K562 (cell line): ENCODE measurements at regions not wholly inside any gene's neighbourhood (a gene's known extent, or its start where the extent isn't known, plus 50 kb on each side); places are given as distances from the start of the nearest gene placed in this dataset.

Experiments
- ATAC-seq: fragments of 200-7000 bp; cut with Tn5 transposase; 3 replicates; pipeline ENCODE4 v1.9.1; 2020; ENCODE audit warnings: moderate library complexity
- BruUV-seq: library from RNA; stranded (reverse); fragments of 400-500 nt; replicated peaks from 2 replicates; lab custom pipeline; 2021; lab: Mats Ljungman, UMichigan
- CTCF ChIA-PET: fragments of 300-600 bp; formaldehyde crosslinking; extraction: SDS; loops from one replicate; lab custom pipeline; 2021; ENCODE audit warnings: low intra/inter-chr PET ratio; lab: Yijun Ruan, JAX
- POLR2A ChIA-PET: fragments of 300-600, 350-650 bp; sonication (Branson Sonifier 250); formaldehyde crosslinking; extraction: SDS; loops from one replicate; lab custom pipeline; 2021; ENCODE audit warnings: antibody characterized with exemption, inconsistent platforms; lab: Yijun Ruan, JAX
- DNase-seq, 4 experiments: peaks; one replicate each; pipeline versions ENCODE4 v3.0.0 to v3.0.0-alpha.2; 2011 to 2018; ENCODE audit warnings: low spot score in 3 of 4, mixed read lengths in 3 of 4; ENCODE audit errors: extremely low read depth in 1 of 4
- FAIRE-seq: peaks from 2 replicates; lab custom pipeline; 2011; peaks lifted over from hg19 to GRCh38; lab: Jason Lieb, UNC
- H2AFZ ChIP-seq: 2 replicates; pipeline ENCODE4 v1.6.0; 2011; ENCODE audit warnings: low read depth, low read length, control low read depth, inconsistent platforms
- H3K27ac ChIP-seq: fragments of 200-600 bp; 3 replicates; pipeline ENCODE4 v1.8.0; 2011; ENCODE audit warnings: low read depth, mild to moderate bottlenecking, control low read depth, inconsistent platforms, low read length, moderate library complexity, mixed read lengths; ENCODE audit errors: extremely low read depth
- H3K27me3 ChIP-seq, 2 experiments: fragments of 300-600 bp in 1 of 2; 2 replicates in 1 of 2; 3 replicates in 1 of 2; pipeline versions ENCODE4 v1.6.0 to v1.8.0; 2011; ENCODE audit warnings: inconsistent platforms in 2 of 2, low read length in 2 of 2, mild to moderate bottlenecking in 1 of 2, mixed read lengths in 1 of 2, moderate library complexity in 1 of 2; ENCODE audit not compliant: control insufficient read depth in 2 of 2, insufficient read depth in 2 of 2
- H3K36me3 ChIP-seq: fragments of 300-600 bp; 3 replicates; pipeline ENCODE4 v1.8.0; 2011; ENCODE audit warnings: mild to moderate bottlenecking, low read length, inconsistent platforms; ENCODE audit not compliant: control insufficient read depth, insufficient read depth
- H3K4me1 ChIP-seq, 2 experiments: fragments of 200-600 bp in 1 of 2; replicated peaks in 1 of 2; 2 replicates in 1 of 2; 3 replicates in 1 of 2; pipeline versions ENCODE4 v1.5.1 to v1.8.0; 2011; ENCODE audit warnings: inconsistent platforms in 2 of 2, low read length in 2 of 2, mild to moderate bottlenecking in 1 of 2, mixed read lengths in 1 of 2, moderate library complexity in 1 of 2; ENCODE audit not compliant: control insufficient read depth in 2 of 2, insufficient read depth in 2 of 2
- H3K4me2 ChIP-seq: 2 replicates; pipeline ENCODE4 v1.6.1; 2011; ENCODE audit warnings: low read length, control low read depth, inconsistent platforms, mixed read lengths; ENCODE audit not compliant: insufficient read depth
- H3K4me3 ChIP-seq: fragments of 200-600 bp; sonication (generic), shearing (Covaris generic); 2 replicates; pipeline ENCODE4 v1.5.1; 2016; ENCODE audit warnings: control low read depth, inconsistent platforms
- H3K79me2 ChIP-seq: fragments of 200-600 bp; 3 replicates; pipeline ENCODE4 v1.8.0; 2011; ENCODE audit warnings: low read length, inconsistent platforms; ENCODE audit not compliant: control insufficient read depth, insufficient read depth
- H3K9ac ChIP-seq, 2 experiments: 2 replicates each; pipeline versions ENCODE4 v1.6.0 to v1.6.1; 2011; ENCODE audit warnings: low read depth in 2 of 2, low read length in 2 of 2, control low read depth in 1 of 2, inconsistent platforms in 1 of 2, mild to moderate bottlenecking in 1 of 2, mixed read lengths in 1 of 2; ENCODE audit not compliant: insufficient read depth in 1 of 2
- H3K9me1 ChIP-seq: one replicate; pipeline ENCODE4 v1.6.0; 2011; ENCODE audit warnings: inconsistent platforms, mild to moderate bottlenecking, low read length, moderate library complexity; ENCODE audit not compliant: control insufficient read depth, insufficient read depth
- H3K9me3 ChIP-seq: replicated peaks from 2 replicates; pipeline ENCODE4 v1.5.1; 2011; ENCODE audit warnings: low read depth, low read length, inconsistent platforms; ENCODE audit not compliant: control insufficient read depth, insufficient read depth
- H4K20me1 ChIP-seq: replicated peaks from 2 replicates; pipeline ENCODE4 v1.6.1; 2011; ENCODE audit warnings: low read length, inconsistent platforms, mixed read lengths; ENCODE audit not compliant: control insufficient read depth, insufficient read depth
- MYBL2 ChIP-seq, 2 experiments: fragments of 450-650 bp in 1 of 2; sonication (generic) in 1 of 2; formaldehyde crosslinking in 1 of 2; IDR thresholded peaks; 2 replicates each; pipeline versions ENCODE4 v1.6.1 to v1.8.1; 2017 to 2022; ENCODE audit warnings: borderline replicate concordance in 1 of 2, inconsistent platforms in 1 of 2, low read depth in 1 of 2, mild to moderate bottlenecking in 1 of 2, missing genetic modification reagents in 1 of 2, moderate library complexity in 1 of 2
- NCOA6 ChIP-seq: fragments of 450-650 bp; IDR thresholded peaks from 2 replicates; pipeline ENCODE4 v1.6.1; 2017; ENCODE audit warnings: mild to moderate bottlenecking
- WGBS: fragments of 100-300 bp; shearing (Covaris generic); methylation state at CpG from one replicate; pipeline ENCODE4 v1.1.6; 2016; ENCODE audit warnings: low coverage, mixed read lengths; ENCODE audit not compliant: insufficient coverage; ENCODE audit errors: missing lambda C conversion rate; 5-methylcytosine and 5-hydroxymethylcytosine counted together
- in situ Hi-C: fragments of 300-500 bp; cut with MboI; formaldehyde crosslinking; loops from 4 replicates; pipeline ENCODE4 v1.15.0; 2018; ENCODE audit warnings: inconsistent platforms, mixed read lengths
- intact Hi-C: fragments of 100-400 bp; cut with micrococcal nuclease; formaldehyde crosslinking; loops from 2 replicates; pipeline ENCODE4 v1.14.2; 2022

GRCh38 chr5:60526336-60526875, 173.6 kb downstream of the DEPDC1B start (continued):
- TF ChIP-seq MYBL2 (IDR thresholded peaks at IDR 0.05; ENCODE audit: low read depth) (no peak), MYBL2 (CRISPR knock-in tag; IDR thresholded peaks at IDR 0.05; ENCODE audit: borderline replicate concordance) (no peak)

- Histone ChIP-seq H3K79me2 (no peaks in the 10 kb centered on the region), H3K4me2 (no peak overlapping the region), H3K36me3 (no peaks in the 10 kb centered on the region), H3K27ac (no peak overlapping the region), H3K9me3 (no peaks in the 10 kb centered on the region), H3K9ac (no peak overlapping the region), H3K4me1 (no peaks in the 10 kb centered on the region), H4K20me1 (no peaks in the 10 kb centered on the region), H3K9me1 (no peaks in the 10 kb centered on the region), H2AFZ (no peak overlapping the region), H3K4me3 (no peak overlapping the region), H3K27me3 (no peaks in the 10 kb centered on the region)
- BruUV-seq: no TSS peak
- 0% methylated on average over 4 of the region's 4 CpGs for WGBS
- ATAC-seq (no peak), DNase-seq (no peak), FAIRE-seq (no peak)
- in situ Hi-C loops (no loop called here), intact Hi-C loops (no loop called here)
- TF ChIP-seq NCOA6: no peak
- ChIA-PET POLR2A (no interaction called here), CTCF (no interaction called here)
Observed at GRCh38 chr5:60522292-60522905, 177.6 kb downstream of the DEPDC1B start.
